ENCODE measurements at regions not wholly inside any gene's neighbourhood (a gene's known extent, or its start where the extent isn't known, plus 50 kb on each side); places are given as distances from the start of the nearest gene placed in this dataset.

GRCh38 chr12:46087916-46088439 lies 97.6 kb upstream of the SCAF11 start:
- H3K4me1 ChIP-seq (ENCODE audit: control insufficient read depth, extremely low read depth, insufficient read depth, low read length) = no peaks in the 10 kb centered on the region
- H3K9me3 ChIP-seq (replicated peaks; ENCODE audit: control insufficient read depth, insufficient read depth, low read length) = no peaks in the 10 kb centered on the region
- DNase-seq (ENCODE audit: low read depth, low spot score) = no peak
- H3K36me3 ChIP-seq (ENCODE audit: control insufficient read depth in 2 of 2, extremely low read depth in 1 of 2, insufficient read depth in 2 of 2, low read length in 2 of 2) = no peaks in the 10 kb centered on the region
- no peaks in the 10 kb centered on the region for H3K79me2 ChIP-seq (ENCODE audit: control insufficient read depth, insufficient read depth, low read length)
- no peak overlapping the region for H3K4me3 ChIP-seq (replicated peaks in 1 of 3; ENCODE audit: insufficient read depth in 1 of 3, low read depth in 1 of 3, low read length in 3 of 3)
- no peak overlapping the region for H3K4me2 ChIP-seq (ENCODE audit: insufficient read depth, low read length)
- H3K9ac ChIP-seq (replicated peaks; ENCODE audit: extremely low read depth, insufficient read depth, low read length) = no peak overlapping the region
- POLR2A ChIA-PET = no interaction called here
- dilution Hi-C loops (cut with MboI; ENCODE audit: extremely low pct_ligation_motif_present, low sequenced_read_pairs) = no loop called here
- no TSS peak for BruUV-seq (replicated peaks)
- CTCF ChIA-PET = interaction anchor here (1.0 to 1.3 kb wide), 2 partner anchors 9 to 37 kb away, joined by 3 read pairs; no protein-coding TSS in a partner anchor
- no peak for FAIRE-seq
- H2AFZ ChIP-seq (ENCODE audit: low read depth, low read length) = no peak overlapping the region
- H4K20me1 ChIP-seq (replicated peaks; ENCODE audit: control insufficient read depth, extremely low read depth, insufficient read depth, low read length) = no peaks in the 10 kb centered on the region
- intact Hi-C loops (cut with micrococcal nuclease) = no loop called here
- H3K27me3 ChIP-seq (ENCODE audit: control insufficient read depth in 2 of 2, insufficient read depth in 2 of 2, low read length in 2 of 2) = peaks cover 0 to 2% of the 10 kb centered on the region in 2 experiments
- no peak overlapping the region for H3K27ac ChIP-seq (ENCODE audit: insufficient read depth, low read depth, low read length)
- H3K9me1 ChIP-seq (replicated peaks; ENCODE audit: control insufficient read depth, extremely low read depth, insufficient read depth, low read length) = no peaks in the 10 kb centered on the region
- TF ChIP-seq FOS (IDR thresholded peaks at IDR 0.05; ENCODE audit: borderline replicate concordance, insufficient read depth, low read length) (no peak), POLR2A (IDR thresholded peaks at IDR 0.05; ENCODE audit: low read depth, low read length) (no peak), EZH2 (IDR thresholded peaks at IDR 0.05; ENCODE audit: borderline replicate concordance, low read depth, low read length, severe bottlenecking) (no peak), CTCF (IDR thresholded peaks at IDR 0.05; ENCODE audit: extremely low read depth in 1 of 2, insufficient read depth in 1 of 2, low read depth in 1 of 2, low read length in 2 of 2) (no peak), GATA2 (IDR thresholded peaks at IDR 0.05; ENCODE audit: insufficient read depth, insufficient read length, low read depth, low read length) (no peak), MYC (IDR thresholded peaks at IDR 0.05; ENCODE audit: low read depth, low read length) (no peak), JUN (IDR thresholded peaks at IDR 0.05; ENCODE audit: borderline replicate concordance, insufficient read depth, insufficient read length, low read depth) (no peak), POLR2AphosphoS5 (IDR thresholded peaks at IDR 0.05; ENCODE audit: insufficient read depth, low read depth, low read length) (no peak)
- TF ChIP-seq, protein P1, sequence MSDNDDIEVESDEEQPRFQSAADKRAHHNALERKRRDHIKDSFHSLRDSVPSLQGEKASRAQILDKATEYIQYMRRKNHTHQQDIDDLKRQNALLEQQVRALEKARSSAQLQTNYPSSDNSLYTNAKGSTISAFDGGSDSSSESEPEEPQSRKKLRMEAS (IDR thresholded peaks at IDR 0.05; ENCODE audit: insufficient read depth, insufficient read length) = no peak

Data from endothelial cell of umbilical vein (primary cell).